SK-N-SH (cell line): ENCODE measurements at regions not wholly inside any gene's neighbourhood (a gene's known extent, or its start where the extent isn't known, plus 50 kb on each side); places are given as distances from the start of the nearest gene placed in this dataset.

Experiments used
- CTCF ChIA-PET: fragments of 300-600, 350-600 bp; formaldehyde crosslinking; extraction: SDS; loops from one replicate; lab custom pipeline; 2021; lab: Yijun Ruan, JAX
- POLR2A ChIA-PET: fragments of 350-600 bp; sonication (Branson Sonifier 250); formaldehyde crosslinking; extraction: SDS; loops from one replicate; lab custom pipeline; 2020; ENCODE audit warnings: antibody characterized with exemption, inconsistent platforms; lab: Yijun Ruan, JAX
- DNase-seq: peaks from one replicate; pipeline ENCODE4 v3.0.0; 2012
- H2AFZ ChIP-seq: fragments of 200-600 bp; sonication (generic); 2 replicates; pipeline ENCODE4 v1.8.1; 2016; ENCODE audit warnings: antibody characterized with exemption, mild to moderate bottlenecking, low read depth
- H3F3A ChIP-seq: fragments of 200-600 bp; sonication (generic); replicated peaks from 2 replicates; pipeline ENCODE3; 2016; ENCODE audit warnings: antibody characterized with exemption, mild to moderate bottlenecking; ENCODE audit not compliant: insufficient read depth
- H3K27ac ChIP-seq, 2 experiments: fragments of 200-500 bp in 1 of 2; fragments of 200-600 bp in 1 of 2; sonication (Bioruptor generic) in 1 of 2; sonication (generic), shearing (Covaris generic) in 1 of 2; 2 replicates each; pipeline versions ENCODE4 v1.5.1 to v1.6.1; 2014 to 2016; ENCODE audit warnings: low read depth in 2 of 2, inconsistent platforms in 1 of 2, low read length in 1 of 2, mild to moderate bottlenecking in 1 of 2, mixed read lengths in 1 of 2
- H3K27me3 ChIP-seq: fragments of 200-600 bp; sonication (generic), shearing (Covaris generic); 2 replicates; pipeline ENCODE4 v1.6.1; 2016; ENCODE audit warnings: mixed run types; ENCODE audit not compliant: insufficient read depth
- H3K36me3 ChIP-seq, 2 experiments: fragments of 200-500 bp in 1 of 2; fragments of 200-600 bp in 1 of 2; sonication (Bioruptor generic) in 1 of 2; sonication (generic) in 1 of 2; replicated peaks in 1 of 2; 2 replicates each; pipeline versions ENCODE3 to v1.5.1; 2014 to 2016; ENCODE audit warnings: low read length in 1 of 2, mild to moderate bottlenecking in 1 of 2; ENCODE audit not compliant: insufficient read depth in 2 of 2, control insufficient read depth in 1 of 2
- H3K4me1 ChIP-seq, 2 experiments: fragments of 200-500 bp in 1 of 2; fragments of 200-600 bp in 1 of 2; sonication (Bioruptor generic) in 1 of 2; sonication (generic), shearing (Covaris generic) in 1 of 2; 2 replicates each; pipeline versions ENCODE4 v1.5.1 to v1.6.1; 2014 to 2016; ENCODE audit warnings: low read depth in 1 of 2, low read length in 1 of 2, mixed run types in 1 of 2; ENCODE audit not compliant: insufficient read depth in 2 of 2, control insufficient read depth in 1 of 2
- H3K4me2 ChIP-seq: fragments of 200-600 bp; sonication (generic), shearing (Covaris generic); 2 replicates; pipeline ENCODE4 v1.6.1; 2017; ENCODE audit warnings: mixed run types
- H3K4me3 ChIP-seq, 2 experiments: fragments of 200-500 bp in 1 of 2; fragments of 200-600 bp in 1 of 2; sonication (Bioruptor generic) in 1 of 2; sonication (generic), shearing (Covaris generic) in 1 of 2; 2 replicates each; pipeline versions ENCODE4 v1.5.1 to v1.8.1; 2014 to 2016; ENCODE audit warnings: low read depth in 2 of 2, inconsistent platforms in 1 of 2, low read length in 1 of 2, mild to moderate bottlenecking in 1 of 2, mixed read lengths in 1 of 2, moderate library complexity in 1 of 2
- H3K79me2 ChIP-seq: fragments of 200-600 bp; sonication (generic); 2 replicates; pipeline ENCODE4 v1.8.1; 2017; ENCODE audit warnings: mild to moderate bottlenecking; ENCODE audit not compliant: insufficient read depth
- H3K9ac ChIP-seq: fragments of 200-600 bp; sonication (generic); 2 replicates; pipeline ENCODE4 v1.6.1; 2017; ENCODE audit warnings: mixed run types
- H3K9me2 ChIP-seq: fragments of 200-600 bp; sonication (generic); 2 replicates; pipeline ENCODE4 v1.6.1; 2017; ENCODE audit warnings: mixed run types
- H3K9me3 ChIP-seq: fragments of 200-600 bp; sonication (generic); 2 replicates; pipeline ENCODE4 v1.6.1; 2017; ENCODE audit warnings: mixed run types, mild to moderate bottlenecking, moderate library complexity
- H4K20me1 ChIP-seq: fragments of 200-600 bp; sonication (generic); 2 replicates; pipeline ENCODE4 v1.6.1; 2017; ENCODE audit warnings: mild to moderate bottlenecking, mixed run types; ENCODE audit not compliant: insufficient read depth
- CTCF ChIP-seq: fragments of 200-600 bp; sonication (generic); IDR thresholded peaks from 2 replicates; pipeline ENCODE4 v1.6.1; 2017; ENCODE audit warnings: antibody characterized with exemption, mild to moderate bottlenecking, moderate library complexity
- EZH2phosphoT487 ChIP-seq: fragments of 200-600 bp; sonication (generic); IDR thresholded peaks from 2 replicates; pipeline ENCODE4 v1.6.1; 2017; ENCODE audit warnings: low read depth, mixed run types, mild to moderate bottlenecking, antibody characterized with exemption, moderate library complexity, borderline replicate concordance
- FOSL2 ChIP-seq: IDR thresholded peaks from 2 replicates; pipeline ENCODE4 v1.4.0; 2012; ENCODE audit warnings: low read depth, mild to moderate bottlenecking, moderate library complexity, borderline replicate concordance
- FOXM1 ChIP-seq: IDR thresholded peaks from 2 replicates; pipeline ENCODE4 v1.4.0; 2012; ENCODE audit warnings: low read depth, mild to moderate bottlenecking
- MEF2A ChIP-seq: IDR thresholded peaks from 2 replicates; pipeline ENCODE4 v1.4.0; 2012; ENCODE audit warnings: low read depth, borderline replicate concordance
- MXI1 ChIP-seq: IDR thresholded peaks from 2 replicates; pipeline ENCODE4 v1.6.1; 2012; ENCODE audit warnings: mild to moderate bottlenecking, low read depth, low read length, improper control_type of control experiment
- RFX5 ChIP-seq: IDR thresholded peaks from 2 replicates; pipeline ENCODE4 v1.6.1; 2012; ENCODE audit warnings: mild to moderate bottlenecking, improper control_type of control experiment, low read length
- WGBS: methylation state at CpG from one replicate; pipeline ENCODE4 v1.1.6; 2017; ENCODE audit warnings: low lambda C conversion rate; 5-methylcytosine and 5-hydroxymethylcytosine counted together

- Histone ChIP-seq H3F3A (no peaks in the 10 kb centered on the region), H3K9me2 (no peaks in the 10 kb centered on the region), H3K27ac (no peak overlapping the region), H3K9ac (no peak overlapping the region), H3K4me2 (no peak overlapping the region), H2AFZ (no peak overlapping the region), H3K9me3 (peaks cover 6% of the 10 kb centered on the region; the same call in 1 of the 2 replicates), H3K4me1 (peaks cover 0 to 2% of the 10 kb centered on the region in 2 experiments; a peak in 1 of 4 replicates), H3K36me3 (no peaks in the 10 kb centered on the region), H3K27me3 (no peaks in the 10 kb centered on the region), H4K20me1 (no peaks in the 10 kb centered on the region), H3K79me2 (no peaks in the 10 kb centered on the region), H3K4me3 (no peak overlapping the region; a peak in 1 of 4 replicates)
- 36% methylated on average over 2 of the region's 2 CpGs for WGBS
- TF ChIP-seq FOSL2 (no peak), CTCF (peak; percentile 55)
- POLR2A ChIA-PET: no interaction called here
- DNase-seq: peak; percentile 6
- CTCF ChIA-PET: interaction anchor here (0.8 to 1.1 kb wide), 2 partner anchors 17 to 50 kb away, joined by 3 read pairs; no protein-coding TSS in a partner anchor
Observed at GRCh38 chr16:17921357-17921978, 415.1 kb downstream of the NPIPA8 start.

- no peaks in the 10 kb centered on the region for H3K79me2 ChIP-seq
- H2AFZ ChIP-seq: no peak overlapping the region
- CTCF ChIA-PET: interaction anchor here (1.3 kb wide), 1 partner anchor 15 kb away, joined by 3 read pairs; no protein-coding TSS in a partner anchor
- POLR2A ChIA-PET: no interaction called here
- 31% methylated on average over 3 of the region's 3 CpGs for WGBS
- H3K27ac ChIP-seq: no peak overlapping the region; a peak in 1 of 4 replicates
- no peak overlapping the region for H3K4me2 ChIP-seq
- H3K36me3 ChIP-seq: no peaks in the 10 kb centered on the region
- no peaks in the 10 kb centered on the region for H4K20me1 ChIP-seq
- H3K4me1 ChIP-seq: peaks cover 0 to 2% of the 10 kb centered on the region in 2 experiments; a peak in 1 of 4 replicates
- no peak overlapping the region for H3K9ac ChIP-seq
- no peak overlapping the region for H3K4me3 ChIP-seq
- no peaks in the 10 kb centered on the region for H3K9me2 ChIP-seq
- TF ChIP-seq MEF2A: no peak
- TF ChIP-seq RFX5: no peak
- no peak for TF ChIP-seq FOXM1
- DNase-seq: no peak
- no peaks in the 10 kb centered on the region for H3K27me3 ChIP-seq
- H3K9me3 ChIP-seq: peaks cover 9% of the 10 kb centered on the region; the same call in 1 of the 2 replicates
- H3F3A ChIP-seq: no peaks in the 10 kb centered on the region
Observed at GRCh38 chr16:17917316-17918019, 419.1 kb downstream of the NPIPA8 start.

- H3K4me3 ChIP-seq: no peak overlapping the region
- TF ChIP-seq EZH2phosphoT487 (no peak), MXI1 (no peak)
- ChIA-PET CTCF (interaction anchor here (1.2 kb wide), 1 partner anchor 15 kb away, joined by 5 read pairs; no protein-coding TSS in a partner anchor), POLR2A (no interaction called here)
- H3K9me3 ChIP-seq: peaks cover 9% of the 10 kb centered on the region; the same call in 1 of the 2 replicates
- WGBS: 65% methylated on average over 5 of the region's 5 CpGs
- no peak overlapping the region for H2AFZ ChIP-seq
- H4K20me1 ChIP-seq: no peaks in the 10 kb centered on the region
- H3F3A ChIP-seq: no peaks in the 10 kb centered on the region
- no peaks in the 10 kb centered on the region for H3K36me3 ChIP-seq
- peaks cover 0 to 2% of the 10 kb centered on the region in 2 experiments; a peak in 1 of 4 replicates for H3K4me1 ChIP-seq
- H3K9me2 ChIP-seq: no peaks in the 10 kb centered on the region
- H3K27me3 ChIP-seq: no peaks in the 10 kb centered on the region
- no peak overlapping the region for H3K9ac ChIP-seq
- DNase-seq: no peak
- no peak overlapping the region for H3K27ac ChIP-seq
- H3K79me2 ChIP-seq: no peaks in the 10 kb centered on the region
- no peak overlapping the region for H3K4me2 ChIP-seq
Observed at GRCh38 chr16:17915791-17916190, 420.7 kb downstream of the NPIPA8 start.
